GM12878 (cell line): ENCODE measurements at regions not wholly inside any gene's neighbourhood (a gene's known extent, or its start where the extent isn't known, plus 50 kb on each side); places are given as distances from the start of the nearest gene placed in this dataset.
A peak's percentile ranks its signal among the peaks of the same experiment; 100 is the strongest.

ENCODE experiments used
- ATF7 ChIP-seq: fragments of 450-650 bp; IDR thresholded peaks from 2 replicates; pipeline ENCODE4 v1.6.1; 2016; ENCODE audit warnings: low read depth, mild to moderate bottlenecking
- BRCA1 ChIP-seq: IDR thresholded peaks from 2 replicates; pipeline ENCODE4 v1.6.1; 2011; ENCODE audit warnings: low read depth, low read length, improper control_type of control experiment
- CHD2 ChIP-seq: IDR thresholded peaks from 2 replicates; pipeline ENCODE4 v1.6.1; 2011; ENCODE audit warnings: low read depth, low read length, improper control_type of control experiment, borderline replicate concordance
- DPF2 ChIP-seq: fragments of 450-650 bp; IDR thresholded peaks from 2 replicates; pipeline ENCODE4 v1.6.1; 2017; ENCODE audit warnings: mild to moderate bottlenecking
- FOXK2 ChIP-seq: fragments of 450-650 bp; IDR thresholded peaks from 2 replicates; pipeline ENCODE4 v1.6.1; 2017; ENCODE audit warnings: mild to moderate bottlenecking, moderate library complexity
- FOXM1 ChIP-seq: IDR thresholded peaks from 2 replicates; pipeline ENCODE4 v1.6.1; 2012; ENCODE audit warnings: low read depth, mild to moderate bottlenecking, inconsistent platforms, low read length, moderate library complexity
- HDAC2 ChIP-seq: fragments of 200-600 bp; sonication (generic); IDR thresholded peaks from 2 replicates; pipeline ENCODE4 v1.6.1; 2017
- KLF5 ChIP-seq: fragments of 450-650 bp; IDR thresholded peaks from 2 replicates; pipeline ENCODE4 v1.6.1; 2014; ENCODE audit warnings: mild to moderate bottlenecking; ENCODE audit not compliant: partially characterized antibody
- MXI1 ChIP-seq: fragments of 150-350 bp; IDR thresholded peaks from 2 replicates; pipeline ENCODE4 v1.6.1; 2011; ENCODE audit warnings: low read depth, mild to moderate bottlenecking, inconsistent platforms, low read length, improper control_type of control experiment
- MYC ChIP-seq: IDR thresholded peaks from 2 replicates; pipeline ENCODE4 v1.6.1; 2011; ENCODE audit warnings: mild to moderate bottlenecking, low read length, moderate library complexity, inconsistent platforms; ENCODE audit not compliant: insufficient read depth, insufficient replicate concordance, insufficient read length, severe bottlenecking
- NBN ChIP-seq: fragments of 450-650 bp; IDR thresholded peaks from 2 replicates; pipeline ENCODE4 v1.6.1; 2016
- NFXL1 ChIP-seq: fragments of 450-650 bp; IDR thresholded peaks from 2 replicates; pipeline ENCODE4 v1.6.1; 2017; ENCODE audit warnings: antibody characterized with exemption, mild to moderate bottlenecking, borderline replicate concordance
- POLR2AphosphoS5 ChIP-seq: IDR thresholded peaks from 2 replicates; pipeline ENCODE4 v1.6.1; 2011; ENCODE audit warnings: mild to moderate bottlenecking, low read length, inconsistent platforms
- RB1 ChIP-seq: fragments of 450-650 bp; formaldehyde crosslinking; IDR thresholded peaks from 2 replicates; pipeline ENCODE4 v1.6.1; 2017; ENCODE audit warnings: mild to moderate bottlenecking, borderline replicate concordance
- YY1 ChIP-seq: IDR thresholded peaks from 2 replicates; pipeline ENCODE4 v1.6.1; 2011; ENCODE audit warnings: low read depth, mild to moderate bottlenecking, low read length
- TF ChIP-seq, protein P1 (sequence below): IDR thresholded peaks from 2 replicates; pipeline ENCODE4 v1.6.1; 2012; ENCODE audit warnings: low read depth, low read length, improper control_type of control experiment
- TF ChIP-seq, protein P2 (sequence below): fragments of 450-650 bp; IDR thresholded peaks from 2 replicates; pipeline ENCODE4 v1.6.1; 2016; ENCODE audit warnings: mild to moderate bottlenecking
- TF ChIP-seq, protein P3 (sequence below): IDR thresholded peaks from 2 replicates; pipeline ENCODE4 v1.6.1; 2012; ENCODE audit warnings: low read depth, low read length, improper control_type of control experiment
- TF ChIP-seq, protein P4 (sequence below): fragments of 450-650 bp; IDR thresholded peaks from 2 replicates; pipeline ENCODE4 v1.6.1; 2018; ENCODE audit warnings: borderline replicate concordance, mild to moderate bottlenecking; ENCODE audit not compliant: partially characterized antibody
- TF ChIP-seq, protein P5 (sequence below): fragments of 450-650 bp; IDR thresholded peaks from 2 replicates; pipeline ENCODE4 v1.6.1; 2017; ENCODE audit warnings: mild to moderate bottlenecking, low read depth, inconsistent platforms; ENCODE audit not compliant: poor library complexity, severe bottlenecking
- TF ChIP-seq, protein P6 (sequence below): fragments of 450-650 bp; IDR thresholded peaks from 2 replicates; pipeline ENCODE4 v1.6.1; 2016; ENCODE audit warnings: mild to moderate bottlenecking

DNA sequence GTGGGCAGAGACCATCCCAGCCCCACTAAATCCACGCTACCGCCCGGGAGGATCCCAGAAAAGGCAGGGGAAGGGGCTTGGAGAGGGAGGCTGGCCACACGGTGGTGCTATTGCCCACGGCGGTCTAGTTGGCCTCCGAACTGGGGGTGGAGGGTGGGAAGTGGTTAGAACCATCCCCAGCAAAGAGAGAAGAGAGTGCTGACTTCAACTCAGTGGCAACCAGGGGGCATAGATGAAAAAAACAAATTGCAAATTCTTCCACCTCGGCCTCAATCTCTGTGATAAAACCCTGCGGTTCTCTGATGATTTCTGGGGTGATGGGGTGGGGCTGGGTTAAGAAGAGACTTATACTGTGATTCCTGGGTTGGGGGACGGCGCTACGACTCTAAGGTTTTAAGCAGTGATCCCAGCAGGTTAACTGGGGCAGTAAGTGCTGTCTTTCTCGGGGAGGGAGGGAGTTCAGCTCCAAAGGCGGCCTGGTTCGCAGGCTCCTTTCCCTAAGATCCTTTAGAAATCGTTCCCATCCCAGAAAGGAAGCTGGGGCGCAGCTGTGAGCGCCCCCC lies 154.5 kb upstream of the LYZL2 start (continued):
- TF ChIP-seq, protein P1, sequence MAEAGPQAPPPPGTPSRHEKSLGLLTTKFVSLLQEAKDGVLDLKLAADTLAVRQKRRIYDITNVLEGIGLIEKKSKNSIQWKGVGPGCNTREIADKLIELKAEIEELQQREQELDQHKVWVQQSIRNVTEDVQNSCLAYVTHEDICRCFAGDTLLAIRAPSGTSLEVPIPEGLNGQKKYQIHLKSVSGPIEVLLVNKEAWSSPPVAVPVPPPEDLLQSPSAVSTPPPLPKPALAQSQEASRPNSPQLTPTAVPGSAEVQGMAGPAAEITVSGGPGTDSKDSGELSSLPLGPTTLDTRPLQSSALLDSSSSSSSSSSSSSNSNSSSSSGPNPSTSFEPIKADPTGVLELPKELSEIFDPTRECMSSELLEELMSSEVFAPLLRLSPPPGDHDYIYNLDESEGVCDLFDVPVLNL = no peak
- TF ChIP-seq MXI1 = no peak
- TF ChIP-seq HDAC2 = no peak
- no peak for TF ChIP-seq CHD2
- TF ChIP-seq YY1 = peak; percentile 72
- TF ChIP-seq, protein P2, sequence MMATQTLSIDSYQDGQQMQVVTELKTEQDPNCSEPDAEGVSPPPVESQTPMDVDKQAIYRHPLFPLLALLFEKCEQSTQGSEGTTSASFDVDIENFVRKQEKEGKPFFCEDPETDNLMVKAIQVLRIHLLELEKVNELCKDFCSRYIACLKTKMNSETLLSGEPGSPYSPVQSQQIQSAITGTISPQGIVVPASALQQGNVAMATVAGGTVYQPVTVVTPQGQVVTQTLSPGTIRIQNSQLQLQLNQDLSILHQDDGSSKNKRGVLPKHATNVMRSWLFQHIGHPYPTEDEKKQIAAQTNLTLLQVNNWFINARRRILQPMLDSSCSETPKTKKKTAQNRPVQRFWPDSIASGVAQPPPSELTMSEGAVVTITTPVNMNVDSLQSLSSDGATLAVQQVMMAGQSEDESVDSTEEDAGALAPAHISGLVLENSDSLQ = no peak
- TF ChIP-seq, protein P3, sequence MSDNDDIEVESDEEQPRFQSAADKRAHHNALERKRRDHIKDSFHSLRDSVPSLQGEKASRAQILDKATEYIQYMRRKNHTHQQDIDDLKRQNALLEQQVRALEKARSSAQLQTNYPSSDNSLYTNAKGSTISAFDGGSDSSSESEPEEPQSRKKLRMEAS = no peak; the same call in 1 of the 2 replicates
- no peak for TF ChIP-seq KLF5
- no peak for TF ChIP-seq POLR2AphosphoS5
- TF ChIP-seq, protein P4, sequence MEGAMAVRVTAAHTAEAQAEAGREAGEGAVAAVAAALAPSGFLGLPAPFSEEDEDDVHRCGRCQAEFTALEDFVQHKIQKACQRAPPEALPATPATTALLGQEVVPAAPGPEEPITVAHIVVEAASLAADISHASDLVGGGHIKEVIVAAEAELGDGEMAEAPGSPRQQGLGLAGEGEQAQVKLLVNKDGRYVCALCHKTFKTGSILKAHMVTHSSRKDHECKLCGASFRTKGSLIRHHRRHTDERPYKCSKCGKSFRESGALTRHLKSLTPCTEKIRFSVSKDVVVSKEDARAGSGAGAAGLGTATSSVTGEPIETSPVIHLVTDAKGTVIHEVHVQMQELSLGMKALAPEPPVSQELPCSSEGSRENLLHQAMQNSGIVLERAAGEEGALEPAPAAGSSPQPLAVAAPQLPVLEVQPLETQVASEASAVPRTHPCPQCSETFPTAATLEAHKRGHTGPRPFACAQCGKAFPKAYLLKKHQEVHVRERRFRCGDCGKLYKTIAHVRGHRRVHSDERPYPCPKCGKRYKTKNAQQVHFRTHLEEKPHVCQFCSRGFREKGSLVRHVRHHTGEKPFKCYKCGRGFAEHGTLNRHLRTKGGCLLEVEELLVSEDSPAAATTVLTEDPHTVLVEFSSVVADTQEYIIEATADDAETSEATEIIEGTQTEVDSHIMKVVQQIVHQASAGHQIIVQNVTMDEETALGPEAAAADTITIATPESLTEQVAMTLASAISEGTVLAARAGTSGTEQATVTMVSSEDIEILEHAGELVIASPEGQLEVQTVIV = no peak
- no peak for TF ChIP-seq MYC
- TF ChIP-seq, protein P5, sequence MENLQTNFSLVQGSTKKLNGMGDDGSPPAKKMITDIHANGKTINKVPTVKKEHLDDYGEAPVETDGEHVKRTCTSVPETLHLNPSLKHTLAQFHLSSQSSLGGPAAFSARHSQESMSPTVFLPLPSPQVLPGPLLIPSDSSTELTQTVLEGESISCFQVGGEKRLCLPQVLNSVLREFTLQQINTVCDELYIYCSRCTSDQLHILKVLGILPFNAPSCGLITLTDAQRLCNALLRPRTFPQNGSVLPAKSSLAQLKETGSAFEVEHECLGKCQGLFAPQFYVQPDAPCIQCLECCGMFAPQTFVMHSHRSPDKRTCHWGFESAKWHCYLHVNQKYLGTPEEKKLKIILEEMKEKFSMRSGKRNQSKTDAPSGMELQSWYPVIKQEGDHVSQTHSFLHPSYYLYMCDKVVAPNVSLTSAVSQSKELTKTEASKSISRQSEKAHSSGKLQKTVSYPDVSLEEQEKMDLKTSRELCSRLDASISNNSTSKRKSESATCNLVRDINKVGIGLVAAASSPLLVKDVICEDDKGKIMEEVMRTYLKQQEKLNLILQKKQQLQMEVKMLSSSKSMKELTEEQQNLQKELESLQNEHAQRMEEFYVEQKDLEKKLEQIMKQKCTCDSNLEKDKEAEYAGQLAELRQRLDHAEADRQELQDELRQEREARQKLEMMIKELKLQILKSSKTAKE = no peak
- TF ChIP-seq, protein P6, sequence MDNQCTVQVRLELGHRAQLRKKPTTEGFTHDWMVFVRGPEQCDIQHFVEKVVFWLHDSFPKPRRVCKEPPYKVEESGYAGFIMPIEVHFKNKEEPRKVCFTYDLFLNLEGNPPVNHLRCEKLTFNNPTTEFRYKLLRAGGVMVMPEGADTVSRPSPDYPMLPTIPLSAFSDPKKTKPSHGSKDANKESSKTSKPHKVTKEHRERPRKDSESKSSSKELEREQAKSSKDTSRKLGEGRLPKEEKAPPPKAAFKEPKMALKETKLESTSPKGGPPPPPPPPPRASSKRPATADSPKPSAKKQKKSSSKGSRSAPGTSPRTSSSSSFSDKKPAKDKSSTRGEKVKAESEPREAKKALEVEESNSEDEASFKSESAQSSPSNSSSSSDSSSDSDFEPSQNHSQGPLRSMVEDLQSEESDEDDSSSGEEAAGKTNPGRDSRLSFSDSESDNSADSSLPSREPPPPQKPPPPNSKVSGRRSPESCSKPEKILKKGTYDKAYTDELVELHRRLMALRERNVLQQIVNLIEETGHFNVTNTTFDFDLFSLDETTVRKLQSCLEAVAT = peak; percentile 43; the same call in 1 of the 2 replicates
- TF ChIP-seq FOXM1 = no peak
- TF ChIP-seq ATF7 = no peak
- TF ChIP-seq BRCA1 = no peak
- TF ChIP-seq NBN = no peak
- no peak for TF ChIP-seq FOXK2
- TF ChIP-seq RB1 = no peak
- TF ChIP-seq DPF2 = no peak
- no peak for TF ChIP-seq NFXL1
